Activated B cell treated with CpG ODN at 0.5 μM for 24 hours (primary cell): ENCODE measurements at regions not wholly inside any gene's neighbourhood (a gene's known extent, or its start where the extent isn't known, plus 50 kb on each side); places are given as distances from the start of the nearest gene placed in this dataset.

ENCODE experiments used
- ATAC-seq: fragments of 200-7000 bp; cut with Tn5 transposase; one replicate; pipeline ENCODE4 v1.10.0; 2021; ENCODE audit warnings: low read depth, mild to moderate bottlenecking, moderate library complexity
- CTCF ChIA-PET: fragments of 350-600 bp; sonication (Branson Sonifier 250); formaldehyde crosslinking; loops from one replicate; lab custom pipeline; 2021; ENCODE audit warnings: antibody characterized with exemption; lab: Charles Lee
- POLR2A ChIA-PET: fragments of 350-600 bp; sonication (Branson Sonifier 250); formaldehyde crosslinking; loops from one replicate; lab custom pipeline; 2021; ENCODE audit warnings: antibody characterized with exemption; lab: Charles Lee
- DNase-seq: peaks from one replicate; pipeline ENCODE4 v3.0.0; 2022
- H3K27ac Mint-ChIP-seq: one replicate; pipeline ENCODE4 v1.8.0; 2020; ENCODE audit warnings: mixed read lengths
- H3K27me3 Mint-ChIP-seq: one replicate; pipeline ENCODE4 v1.8.0; 2021; ENCODE audit warnings: mixed read lengths
- H3K36me3 Mint-ChIP-seq: one replicate; pipeline ENCODE4 v1.8.0; 2021; ENCODE audit warnings: low read depth, mixed read lengths
- H3K4me1 Mint-ChIP-seq: one replicate; pipeline ENCODE4 v1.8.0; 2021; ENCODE audit warnings: mixed read lengths
- H3K4me3 Mint-ChIP-seq: one replicate; pipeline ENCODE4 v1.8.0; 2020; ENCODE audit warnings: mild to moderate bottlenecking, mixed read lengths
- H3K9me3 Mint-ChIP-seq: one replicate; pipeline ENCODE4 v1.8.0; 2020; ENCODE audit warnings: mixed read lengths
- intact Hi-C: fragments of 100-400 bp; cut with micrococcal nuclease; formaldehyde crosslinking; loops from one replicate; pipeline ENCODE4 v1.15.1; 2024
- TF ChIP-seq, protein P1 (sequence below): fragments of 200-600 bp; IDR thresholded peaks from one replicate; pipeline ENCODE4 v1.8.0; 2022; ENCODE audit warnings: antibody characterized with exemption, mild to moderate bottlenecking

DNA sequence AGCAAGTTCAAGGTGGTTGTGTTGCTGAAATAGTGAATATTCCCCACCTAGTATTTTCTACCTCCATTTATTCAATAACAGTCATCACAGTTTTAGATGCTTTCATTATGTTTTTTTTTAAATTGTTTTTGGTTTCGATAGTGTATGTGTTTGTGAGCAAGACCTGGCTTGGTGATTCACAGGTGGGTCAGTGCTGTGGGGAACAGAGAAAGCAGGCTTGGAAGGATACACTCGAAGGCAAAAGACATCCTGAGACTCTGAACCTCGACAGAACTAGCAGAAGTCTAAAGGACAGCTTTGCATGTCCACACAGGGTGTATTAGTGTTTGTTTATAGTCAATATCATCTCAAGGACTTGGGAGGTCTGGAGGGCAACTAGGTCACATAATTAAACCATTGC lies 551.5 kb downstream of the RIT2 start:
- H3K27ac Mint-ChIP-seq = no peak overlapping the region
- TF ChIP-seq, protein P1, sequence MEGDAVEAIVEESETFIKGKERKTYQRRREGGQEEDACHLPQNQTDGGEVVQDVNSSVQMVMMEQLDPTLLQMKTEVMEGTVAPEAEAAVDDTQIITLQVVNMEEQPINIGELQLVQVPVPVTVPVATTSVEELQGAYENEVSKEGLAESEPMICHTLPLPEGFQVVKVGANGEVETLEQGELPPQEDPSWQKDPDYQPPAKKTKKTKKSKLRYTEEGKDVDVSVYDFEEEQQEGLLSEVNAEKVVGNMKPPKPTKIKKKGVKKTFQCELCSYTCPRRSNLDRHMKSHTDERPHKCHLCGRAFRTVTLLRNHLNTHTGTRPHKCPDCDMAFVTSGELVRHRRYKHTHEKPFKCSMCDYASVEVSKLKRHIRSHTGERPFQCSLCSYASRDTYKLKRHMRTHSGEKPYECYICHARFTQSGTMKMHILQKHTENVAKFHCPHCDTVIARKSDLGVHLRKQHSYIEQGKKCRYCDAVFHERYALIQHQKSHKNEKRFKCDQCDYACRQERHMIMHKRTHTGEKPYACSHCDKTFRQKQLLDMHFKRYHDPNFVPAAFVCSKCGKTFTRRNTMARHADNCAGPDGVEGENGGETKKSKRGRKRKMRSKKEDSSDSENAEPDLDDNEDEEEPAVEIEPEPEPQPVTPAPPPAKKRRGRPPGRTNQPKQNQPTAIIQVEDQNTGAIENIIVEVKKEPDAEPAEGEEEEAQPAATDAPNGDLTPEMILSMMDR = no peak
- no peaks in the 10 kb centered on the region for H3K4me1 Mint-ChIP-seq
- intact Hi-C loops = no loop called here
- DNase-seq (no peak), ATAC-seq (no peak)
- ChIA-PET CTCF (no interaction called here), POLR2A (no interaction called here)
- H3K4me3 Mint-ChIP-seq = no peak overlapping the region
- no peaks in the 10 kb centered on the region for H3K27me3 Mint-ChIP-seq
- H3K9me3 Mint-ChIP-seq = peaks cover 4% of the 10 kb centered on the region
- no peaks in the 10 kb centered on the region for H3K36me3 Mint-ChIP-seq

DNA sequence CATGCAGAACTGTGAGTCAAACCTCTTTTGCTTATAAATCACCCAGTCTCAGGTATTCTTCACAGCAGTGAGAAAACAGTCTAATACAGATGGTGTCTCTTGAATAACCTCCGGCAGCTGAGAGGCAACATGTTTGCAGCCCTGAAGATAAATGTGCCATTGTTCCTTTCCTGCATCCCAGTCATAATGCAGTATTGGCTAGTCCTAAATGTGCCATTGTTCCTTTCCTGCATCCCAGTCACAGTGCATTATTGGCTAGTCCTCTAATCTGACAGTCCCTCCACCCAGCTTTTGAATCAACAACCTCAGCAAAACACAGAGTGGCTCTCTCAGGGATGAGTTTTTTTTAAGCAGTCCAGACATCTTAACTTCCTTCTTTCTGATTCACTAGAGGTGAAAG lies 550.7 kb downstream of the RIT2 start:
- no peak for DNase-seq
- TF ChIP-seq, protein P1 = no peak
- intact Hi-C loops = no loop called here
- POLR2A ChIA-PET = no interaction called here
- no peak overlapping the region for H3K4me3 Mint-ChIP-seq
- H3K9me3 Mint-ChIP-seq = peaks cover 4% of the 10 kb centered on the region
- no peaks in the 10 kb centered on the region for H3K27me3 Mint-ChIP-seq
- CTCF ChIA-PET = no interaction called here
- no peaks in the 10 kb centered on the region for H3K4me1 Mint-ChIP-seq
- ATAC-seq = no peak
- H3K36me3 Mint-ChIP-seq = no peaks in the 10 kb centered on the region
- H3K27ac Mint-ChIP-seq = no peak overlapping the region

DNA sequence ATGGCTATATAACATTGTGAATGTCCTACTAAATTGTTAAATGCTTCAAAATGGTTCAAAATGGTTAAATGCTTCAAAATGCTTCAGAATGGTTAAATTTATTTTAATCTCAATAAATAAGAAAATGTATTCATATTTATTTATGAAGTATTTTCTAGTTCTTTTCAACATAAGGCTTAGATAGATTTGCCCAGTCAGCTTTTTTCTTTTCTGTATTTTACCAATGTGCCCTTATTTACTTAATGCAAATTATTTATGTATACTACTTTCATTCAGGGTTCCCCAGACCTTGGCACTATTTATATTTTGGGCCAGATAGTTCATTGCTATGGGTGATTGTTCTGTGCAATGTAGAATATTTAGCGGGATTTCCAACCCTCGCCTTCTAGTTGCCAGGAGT lies 546.7 kb downstream of the RIT2 start:
- CTCF ChIA-PET = no interaction called here
- POLR2A ChIA-PET = no interaction called here
- ATAC-seq (no peak), DNase-seq (no peak)
- TF ChIP-seq, protein P1 = no peak
- Mint-ChIP-seq H3K27ac (no peak overlapping the region), H3K4me1 (no peaks in the 10 kb centered on the region), H3K27me3 (no peaks in the 10 kb centered on the region), H3K9me3 (peaks cover 4% of the 10 kb centered on the region), H3K4me3 (no peak overlapping the region), H3K36me3 (no peaks in the 10 kb centered on the region)
- intact Hi-C loops = no loop called here

DNA sequence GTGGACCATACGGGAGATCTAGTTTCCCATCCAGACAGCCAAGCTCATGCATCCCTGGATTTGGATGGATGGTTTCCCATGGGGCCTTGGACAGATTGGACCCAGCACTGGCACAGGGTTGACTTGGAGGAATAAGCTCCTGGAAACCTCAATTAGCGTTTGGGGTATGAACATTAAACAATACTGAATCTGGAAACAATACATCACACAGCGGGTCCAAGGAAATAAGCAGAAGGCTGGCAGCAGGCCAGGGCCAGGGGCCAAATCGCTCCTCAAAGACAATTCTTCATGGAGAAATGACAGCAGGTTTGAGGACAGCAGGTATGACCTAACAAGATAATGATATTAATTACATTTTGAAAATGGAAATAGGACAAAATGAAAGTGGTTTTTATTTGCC lies 540.6 kb downstream of the RIT2 start:
- Mint-ChIP-seq H3K27me3 (no peaks in the 10 kb centered on the region), H3K9me3 (no peaks in the 10 kb centered on the region), H3K27ac (no peak overlapping the region), H3K36me3 (no peaks in the 10 kb centered on the region), H3K4me1 (no peaks in the 10 kb centered on the region), H3K4me3 (no peak overlapping the region)
- DNase-seq = no peak
- ATAC-seq = no peak
- ChIA-PET CTCF (no interaction called here), POLR2A (no interaction called here)
- TF ChIP-seq, protein P1 = no peak
- intact Hi-C loops = no loop called here

DNA sequence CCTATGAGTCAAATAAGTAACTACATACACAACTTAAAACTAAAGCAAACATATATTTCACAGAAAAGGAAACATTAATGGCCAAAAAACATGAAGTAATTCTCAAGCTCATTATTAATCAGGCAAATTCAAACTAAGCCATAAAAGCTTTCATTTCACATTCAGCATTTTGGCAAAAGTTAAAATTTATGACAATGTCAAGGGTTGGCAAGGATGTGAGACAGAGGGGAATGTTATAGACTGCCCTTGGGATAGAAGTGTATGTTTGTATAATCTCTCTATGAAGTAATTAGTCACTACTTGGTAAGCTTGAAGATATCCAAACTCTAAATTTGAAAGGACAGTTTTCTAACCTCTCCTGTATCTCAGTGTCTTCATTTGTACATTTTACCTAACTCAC lies 539.4 kb downstream of the RIT2 start:
- ATAC-seq (no peak), DNase-seq (no peak)
- TF ChIP-seq, protein P1 = no peak
- Mint-ChIP-seq H3K9me3 (no peaks in the 10 kb centered on the region), H3K4me3 (no peak overlapping the region), H3K27me3 (no peaks in the 10 kb centered on the region), H3K4me1 (no peaks in the 10 kb centered on the region), H3K27ac (no peak overlapping the region), H3K36me3 (no peaks in the 10 kb centered on the region)
- CTCF ChIA-PET = no interaction called here
- POLR2A ChIA-PET = no interaction called here
- intact Hi-C loops = no loop called here
